HCT116 (cell line): ENCODE measurements at regions not wholly inside any gene's neighbourhood (a gene's known extent, or its start where the extent isn't known, plus 50 kb on each side); places are given as distances from the start of the nearest gene placed in this dataset.

ENCODE experiments used
- ATAC-seq: fragments of 200-7000 bp; cut with Tn5 transposase; 2 replicates; pipeline ENCODE4 v1.9.1; 2020; ENCODE audit warnings: mild to moderate bottlenecking, moderate library complexity
- BruUV-seq: library from RNA; stranded (reverse); fragments of 400-500 nt; replicated peaks from 2 replicates; lab custom pipeline; 2021; lab: Mats Ljungman, UMichigan
- CTCF ChIA-PET: fragments of 300-600 bp; sonication (Branson Sonifier 250); formaldehyde crosslinking; loops from one replicate; lab custom pipeline; 2021; ENCODE audit warnings: antibody characterized with exemption; lab: Charles Lee
- POLR2A ChIA-PET: fragments of 300-600, 350-600 bp; sonication (Branson Sonifier 250); formaldehyde crosslinking; loops from one replicate; lab custom pipeline; 2021; ENCODE audit warnings: antibody characterized with exemption; lab: Charles Lee
- RAD21 ChIA-PET, 2 experiments: fragments of 300-600 bp; sonication (Branson Sonifier 250); formaldehyde crosslinking; loops; one replicate each; lab custom pipeline; 2023; ENCODE audit warnings: low total read pairs in 2 of 2; ENCODE audit not compliant: uncharacterized antibody in 2 of 2, unreplicated experiment in 2 of 2, low non-redundant PET in 1 of 2; lab: Charles Lee
- DNase-seq: peaks from one replicate; pipeline ENCODE4 v3.0.0-alpha.2; 2010; ENCODE audit warnings: low read depth, low spot score
- H2AFZ ChIP-seq: fragments of 200-600 bp; shearing (Covaris generic), sonication (generic); 2 replicates; pipeline ENCODE4 v1.6.1; 2017; ENCODE audit warnings: low read depth, mixed run types, mixed read lengths, antibody characterized with exemption, low read length; ENCODE audit not compliant: poor library complexity, severe bottlenecking
- H3K27ac ChIP-seq: 2 replicates; pipeline ENCODE4 v1.5.1; 2012; ENCODE audit warnings: low read depth, low read length
- H3K27me3 ChIP-seq: fragments of 200-600 bp; sonication (generic); 2 replicates; pipeline ENCODE4 v1.6.1; 2016; ENCODE audit warnings: mixed run types, low read length, mixed read lengths; ENCODE audit not compliant: insufficient read depth
- H3K36me3 ChIP-seq, 2 experiments: fragments of 200-500 bp in 1 of 2; fragments of 200-600 bp in 1 of 2; sonication (Bioruptor generic) in 1 of 2; sonication (generic) in 1 of 2; 2 replicates each; pipeline versions ENCODE4 v1.5.1 to v1.6.1; 2014 to 2016; ENCODE audit warnings: low read length in 2 of 2, inconsistent platforms in 1 of 2, mixed read lengths in 1 of 2, mixed run types in 1 of 2; ENCODE audit not compliant: insufficient read depth in 2 of 2, control insufficient read depth in 1 of 2
- H3K4me1 ChIP-seq, 2 experiments: fragments of 200-600 bp in 1 of 2; sonication (generic) in 1 of 2; 2 replicates each; pipeline versions ENCODE4 v1.5.1 to v1.6.1; 2012 to 2017; ENCODE audit warnings: low read length in 2 of 2, inconsistent platforms in 1 of 2, mild to moderate bottlenecking in 1 of 2, mixed read lengths in 1 of 2, mixed run types in 1 of 2, moderate library complexity in 1 of 2; ENCODE audit not compliant: insufficient read depth in 2 of 2, control insufficient read depth in 1 of 2
- H3K4me2 ChIP-seq: fragments of 200-600 bp; sonication (generic); 2 replicates; pipeline ENCODE4 v1.6.1; 2017; ENCODE audit warnings: mixed run types, low read length, mixed read lengths
- H3K4me3 ChIP-seq, 2 experiments: fragments of 200-600 bp in 1 of 2; sonication (generic) in 1 of 2; replicated peaks in 1 of 2; 2 replicates each; pipeline ENCODE4 v1.5.1; 2011 to 2016; ENCODE audit warnings: low read length in 2 of 2, control low read depth in 1 of 2, low read depth in 1 of 2, mild to moderate bottlenecking in 1 of 2, mixed read lengths in 1 of 2, mixed run types in 1 of 2
- H3K79me2 ChIP-seq: fragments of 200-600 bp; sonication (generic); 2 replicates; pipeline ENCODE4 v1.6.1; 2017; ENCODE audit warnings: mild to moderate bottlenecking, mixed run types, low read length, moderate library complexity, mixed read lengths; ENCODE audit not compliant: insufficient read depth
- H3K9ac ChIP-seq: fragments of 200-600 bp; sonication (generic); 2 replicates; pipeline ENCODE4 v1.6.1; 2016; ENCODE audit warnings: low read length, mixed read lengths
- H3K9me2 ChIP-seq: fragments of 200-600 bp; sonication (generic), shearing (Covaris generic); 2 replicates; pipeline ENCODE4 v1.6.1; 2017; ENCODE audit warnings: mixed run types, mild to moderate bottlenecking, moderate library complexity; ENCODE audit not compliant: insufficient read depth
- H3K9me3 ChIP-seq, 2 experiments: fragments of 200-500 bp in 1 of 2; fragments of 200-600 bp in 1 of 2; sonication (Bioruptor generic) in 1 of 2; sonication (generic) in 1 of 2; 2 replicates each; pipeline ENCODE4 v1.6.1; 2014 to 2017; ENCODE audit warnings: low read length in 2 of 2, mixed read lengths in 2 of 2, inconsistent platforms in 1 of 2, low read depth in 1 of 2, mild to moderate bottlenecking in 1 of 2, mixed run types in 1 of 2, moderate library complexity in 1 of 2; ENCODE audit not compliant: control insufficient read depth in 1 of 2, insufficient read depth in 1 of 2
- H4K20me1 ChIP-seq: fragments of 200-600 bp; sonication (generic), shearing (Covaris generic); 2 replicates; pipeline ENCODE4 v1.6.1; 2017; ENCODE audit warnings: mixed run types, mild to moderate bottlenecking, moderate library complexity; ENCODE audit not compliant: insufficient read depth
- CBX3 ChIP-seq: IDR thresholded peaks from 2 replicates; pipeline ENCODE4 v1.6.1; 2012; ENCODE audit warnings: low read depth
- EGR1 ChIP-seq: IDR thresholded peaks from 2 replicates; pipeline ENCODE4 v1.6.1; 2012; ENCODE audit warnings: low read depth
- ELF1 ChIP-seq: IDR thresholded peaks from 2 replicates; pipeline ENCODE4 v1.6.1; 2012; ENCODE audit warnings: low read depth, borderline replicate concordance
- EZH2phosphoT487 ChIP-seq: fragments of 200-600 bp; IDR thresholded peaks from 2 replicates; pipeline ENCODE4 v1.6.1; 2018; ENCODE audit warnings: antibody characterized with exemption, borderline replicate concordance
- FOSL1 ChIP-seq: IDR thresholded peaks from 2 replicates; pipeline ENCODE4 v1.6.1; 2012; ENCODE audit warnings: low read depth
- JUND ChIP-seq: IDR thresholded peaks from 2 replicates; pipeline ENCODE4 v1.6.1; 2012
- POLR2A ChIP-seq: IDR thresholded peaks from 2 replicates; pipeline ENCODE4 v1.7.0; 2011; ENCODE audit warnings: borderline replicate concordance; ENCODE audit not compliant: insufficient read depth, insufficient read length; ENCODE audit errors: extremely low read depth
- POLR2AphosphoS5 ChIP-seq: IDR thresholded peaks from 2 replicates; pipeline ENCODE4 v1.6.1; 2011; ENCODE audit warnings: mild to moderate bottlenecking, low read depth, low read length, moderate library complexity
- SIN3A ChIP-seq: IDR thresholded peaks from 2 replicates; pipeline ENCODE4 v1.6.1; 2012; ENCODE audit warnings: low read depth
- SP1 ChIP-seq: IDR thresholded peaks from 2 replicates; pipeline ENCODE4 v1.6.1; 2012; ENCODE audit warnings: low read depth
- SRF ChIP-seq: IDR thresholded peaks from 2 replicates; pipeline ENCODE4 v1.6.1; 2012; ENCODE audit warnings: low read depth
- TCF7L2 ChIP-seq: IDR thresholded peaks from 2 replicates; pipeline ENCODE4 v1.7.0; 2011; ENCODE audit warnings: borderline replicate concordance, inconsistent platforms; ENCODE audit not compliant: insufficient read depth, insufficient read length; ENCODE audit errors: extremely low read depth
- YY1 ChIP-seq: IDR thresholded peaks from 2 replicates; pipeline ENCODE4 v1.6.1; 2011; ENCODE audit warnings: low read length, low read depth, moderate library complexity, mild to moderate bottlenecking; ENCODE audit not compliant: insufficient replicate concordance; ENCODE audit errors: extremely low read depth
- ZFX ChIP-seq: fragments of 450-650 bp; IDR thresholded peaks from 2 replicates; pipeline ENCODE4 v1.6.1; 2017
- ZNF274 ChIP-seq: fragments of 200-500 bp; sonication (Bioruptor generic); IDR thresholded peaks from 2 replicates; pipeline ENCODE4 v1.6.1; 2014; ENCODE audit warnings: mild to moderate bottlenecking, low read depth, low read length, inconsistent platforms
- intact Hi-C: fragments of 100-400 bp; cut with micrococcal nuclease; formaldehyde crosslinking; loops from 2 replicates; pipeline ENCODE4 v1.10.0; 2022
- TF ChIP-seq, protein P1 (sequence below), 3 experiments: fragments of 200-600 bp in 1 of 3; sonication (generic) in 1 of 3; IDR thresholded peaks in 2 of 3; conservative IDR thresholded peaks in 1 of 3; 2 replicates each; pipeline ENCODE4 v1.5.1; 2012 to 2017; ENCODE audit warnings: low read depth in 2 of 3, low read length in 2 of 3, antibody characterized with exemption in 1 of 3, borderline replicate concordance in 1 of 3, control low read depth in 1 of 3, mild to moderate bottlenecking in 1 of 3, mixed read lengths in 1 of 3, mixed run types in 1 of 3, moderate library complexity in 1 of 3; ENCODE audit not compliant: insufficient read depth in 1 of 3
- TF ChIP-seq, protein P2 (sequence below): IDR thresholded peaks from 2 replicates; pipeline ENCODE4 v1.6.1; 2012
- TF ChIP-seq, protein P3 (sequence below): IDR thresholded peaks from 2 replicates; pipeline ENCODE4 v1.6.1; 2011; ENCODE audit warnings: mild to moderate bottlenecking, low read length, moderate library complexity; ENCODE audit not compliant: insufficient replicate concordance; ENCODE audit errors: extremely low read depth
- TF ChIP-seq, protein P4 (sequence below): IDR thresholded peaks from 2 replicates; pipeline ENCODE4 v1.6.1; 2012

DNA sequence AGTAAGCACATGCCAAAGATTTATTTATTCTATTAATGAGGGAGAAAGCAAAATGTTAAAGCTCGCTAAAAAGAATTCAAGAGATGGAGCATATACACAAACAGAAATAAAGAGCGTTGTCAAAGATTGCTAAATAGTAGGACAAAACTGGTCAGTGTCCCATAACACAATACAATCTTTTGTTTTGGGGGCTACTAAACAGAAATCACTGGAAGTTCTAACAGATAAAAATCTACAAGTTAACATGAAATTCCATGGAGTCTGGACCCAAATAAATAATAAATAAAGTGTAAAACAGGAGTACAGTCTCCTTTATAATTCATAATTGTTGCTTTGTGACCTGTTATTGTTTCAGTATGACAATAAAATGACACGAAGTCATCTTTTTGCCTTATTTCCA lies 115.2 kb upstream of the CNTNAP4 start:
- Histone ChIP-seq H3K36me3 (no peaks in the 10 kb centered on the region), H3K79me2 (no peaks in the 10 kb centered on the region), H3K9me3 (peaks cover 0 to 4% of the 10 kb centered on the region in 2 experiments; a peak in 2 of 4 replicates), H4K20me1 (no peaks in the 10 kb centered on the region), H2AFZ (no peak overlapping the region), H3K9me2 (no peaks in the 10 kb centered on the region), H3K4me3 (no peak overlapping the region), H3K4me2 (no peak overlapping the region), H3K4me1 (no peaks in the 10 kb centered on the region), H3K27ac (no peak overlapping the region), H3K9ac (no peak overlapping the region), H3K27me3 (no peaks in the 10 kb centered on the region)
- DNase-seq (no peak), ATAC-seq (no peak)
- no TSS peak for BruUV-seq
- POLR2A ChIA-PET, result no interaction called here
- intact Hi-C loops, result no loop called here
- TF ChIP-seq, protein P1, sequence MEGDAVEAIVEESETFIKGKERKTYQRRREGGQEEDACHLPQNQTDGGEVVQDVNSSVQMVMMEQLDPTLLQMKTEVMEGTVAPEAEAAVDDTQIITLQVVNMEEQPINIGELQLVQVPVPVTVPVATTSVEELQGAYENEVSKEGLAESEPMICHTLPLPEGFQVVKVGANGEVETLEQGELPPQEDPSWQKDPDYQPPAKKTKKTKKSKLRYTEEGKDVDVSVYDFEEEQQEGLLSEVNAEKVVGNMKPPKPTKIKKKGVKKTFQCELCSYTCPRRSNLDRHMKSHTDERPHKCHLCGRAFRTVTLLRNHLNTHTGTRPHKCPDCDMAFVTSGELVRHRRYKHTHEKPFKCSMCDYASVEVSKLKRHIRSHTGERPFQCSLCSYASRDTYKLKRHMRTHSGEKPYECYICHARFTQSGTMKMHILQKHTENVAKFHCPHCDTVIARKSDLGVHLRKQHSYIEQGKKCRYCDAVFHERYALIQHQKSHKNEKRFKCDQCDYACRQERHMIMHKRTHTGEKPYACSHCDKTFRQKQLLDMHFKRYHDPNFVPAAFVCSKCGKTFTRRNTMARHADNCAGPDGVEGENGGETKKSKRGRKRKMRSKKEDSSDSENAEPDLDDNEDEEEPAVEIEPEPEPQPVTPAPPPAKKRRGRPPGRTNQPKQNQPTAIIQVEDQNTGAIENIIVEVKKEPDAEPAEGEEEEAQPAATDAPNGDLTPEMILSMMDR (IDR thresholded peaks at IDR 0.05 in 2 of 3, conservative IDR thresholded peaks at IDR 0.05 in 1 of 3; ENCODE audit: borderline replicate concordance in 1 of 3, insufficient read depth in 1 of 3, low read depth in 2 of 3, low read length in 2 of 3), result no peak
- TF ChIP-seq YY1 (no peak), TCF7L2 (no peak), ZFX (no peak), ZNF274 (no peak), SP1 (no peak), JUND (no peak), SRF (no peak), POLR2AphosphoS5 (no peak), ELF1 (no peak), SIN3A (no peak), FOSL1 (no peak), EGR1 (no peak), EZH2phosphoT487 (no peak), POLR2A (no peak), CBX3 (no peak)
- TF ChIP-seq, protein P2, sequence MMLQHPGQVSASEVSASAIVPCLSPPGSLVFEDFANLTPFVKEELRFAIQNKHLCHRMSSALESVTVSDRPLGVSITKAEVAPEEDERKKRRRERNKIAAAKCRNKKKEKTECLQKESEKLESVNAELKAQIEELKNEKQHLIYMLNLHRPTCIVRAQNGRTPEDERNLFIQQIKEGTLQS, result no peak
- TF ChIP-seq, protein P3, sequence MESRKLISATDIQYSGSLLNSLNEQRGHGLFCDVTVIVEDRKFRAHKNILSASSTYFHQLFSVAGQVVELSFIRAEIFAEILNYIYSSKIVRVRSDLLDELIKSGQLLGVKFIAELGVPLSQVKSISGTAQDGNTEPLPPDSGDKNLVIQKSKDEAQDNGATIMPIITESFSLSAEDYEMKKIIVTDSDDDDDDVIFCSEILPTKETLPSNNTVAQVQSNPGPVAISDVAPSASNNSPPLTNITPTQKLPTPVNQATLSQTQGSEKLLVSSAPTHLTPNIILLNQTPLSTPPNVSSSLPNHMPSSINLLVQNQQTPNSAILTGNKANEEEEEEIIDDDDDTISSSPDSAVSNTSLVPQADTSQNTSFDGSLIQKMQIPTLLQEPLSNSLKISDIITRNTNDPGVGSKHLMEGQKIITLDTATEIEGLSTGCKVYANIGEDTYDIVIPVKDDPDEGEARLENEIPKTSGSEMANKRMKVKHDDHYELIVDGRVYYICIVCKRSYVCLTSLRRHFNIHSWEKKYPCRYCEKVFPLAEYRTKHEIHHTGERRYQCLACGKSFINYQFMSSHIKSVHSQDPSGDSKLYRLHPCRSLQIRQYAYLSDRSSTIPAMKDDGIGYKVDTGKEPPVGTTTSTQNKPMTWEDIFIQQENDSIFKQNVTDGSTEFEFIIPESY, result no peak
- TF ChIP-seq, protein P4, sequence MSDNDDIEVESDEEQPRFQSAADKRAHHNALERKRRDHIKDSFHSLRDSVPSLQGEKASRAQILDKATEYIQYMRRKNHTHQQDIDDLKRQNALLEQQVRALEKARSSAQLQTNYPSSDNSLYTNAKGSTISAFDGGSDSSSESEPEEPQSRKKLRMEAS, result no peak
- RAD21 ChIA-PET, result no interaction called here
- CTCF ChIA-PET, result no interaction called here
